K562 (cell line): ENCODE measurements at regions not wholly inside any gene's neighbourhood (a gene's known extent, or its start where the extent isn't known, plus 50 kb on each side); places are given as distances from the start of the nearest gene placed in this dataset.

ENCODE experiments used
- ATAC-seq: fragments of 200-7000 bp; cut with Tn5 transposase; 3 replicates; pipeline ENCODE4 v1.9.1; 2020; ENCODE audit warnings: moderate library complexity
- BruUV-seq: library from RNA; stranded (reverse); fragments of 400-500 nt; replicated peaks from 2 replicates; lab custom pipeline; 2021; lab: Mats Ljungman, UMichigan
- CTCF ChIA-PET: fragments of 300-600 bp; formaldehyde crosslinking; extraction: SDS; loops from one replicate; lab custom pipeline; 2021; ENCODE audit warnings: low intra/inter-chr PET ratio; lab: Yijun Ruan, JAX
- POLR2A ChIA-PET: fragments of 300-600, 350-650 bp; sonication (Branson Sonifier 250); formaldehyde crosslinking; extraction: SDS; loops from one replicate; lab custom pipeline; 2021; ENCODE audit warnings: antibody characterized with exemption, inconsistent platforms; lab: Yijun Ruan, JAX
- DNase-seq, 4 experiments: peaks; one replicate each; pipeline versions ENCODE4 v3.0.0 to v3.0.0-alpha.2; 2011 to 2018; ENCODE audit warnings: low spot score in 3 of 4, mixed read lengths in 3 of 4; ENCODE audit errors: extremely low read depth in 1 of 4
- FAIRE-seq: peaks from 2 replicates; lab custom pipeline; 2011; peaks lifted over from hg19 to GRCh38; lab: Jason Lieb, UNC
- H2AFZ ChIP-seq: 2 replicates; pipeline ENCODE4 v1.6.0; 2011; ENCODE audit warnings: low read depth, low read length, control low read depth, inconsistent platforms
- H3K27ac ChIP-seq: fragments of 200-600 bp; 3 replicates; pipeline ENCODE4 v1.8.0; 2011; ENCODE audit warnings: low read depth, mild to moderate bottlenecking, control low read depth, inconsistent platforms, low read length, moderate library complexity, mixed read lengths; ENCODE audit errors: extremely low read depth
- H3K27me3 ChIP-seq, 2 experiments: fragments of 300-600 bp in 1 of 2; 2 replicates in 1 of 2; 3 replicates in 1 of 2; pipeline versions ENCODE4 v1.6.0 to v1.8.0; 2011; ENCODE audit warnings: inconsistent platforms in 2 of 2, low read length in 2 of 2, mild to moderate bottlenecking in 1 of 2, mixed read lengths in 1 of 2, moderate library complexity in 1 of 2; ENCODE audit not compliant: control insufficient read depth in 2 of 2, insufficient read depth in 2 of 2
- H3K36me3 ChIP-seq: fragments of 300-600 bp; 3 replicates; pipeline ENCODE4 v1.8.0; 2011; ENCODE audit warnings: mild to moderate bottlenecking, low read length, inconsistent platforms; ENCODE audit not compliant: control insufficient read depth, insufficient read depth
- H3K4me1 ChIP-seq, 2 experiments: fragments of 200-600 bp in 1 of 2; replicated peaks in 1 of 2; 2 replicates in 1 of 2; 3 replicates in 1 of 2; pipeline versions ENCODE4 v1.5.1 to v1.8.0; 2011; ENCODE audit warnings: inconsistent platforms in 2 of 2, low read length in 2 of 2, mild to moderate bottlenecking in 1 of 2, mixed read lengths in 1 of 2, moderate library complexity in 1 of 2; ENCODE audit not compliant: control insufficient read depth in 2 of 2, insufficient read depth in 2 of 2
- H3K4me2 ChIP-seq: 2 replicates; pipeline ENCODE4 v1.6.1; 2011; ENCODE audit warnings: low read length, control low read depth, inconsistent platforms, mixed read lengths; ENCODE audit not compliant: insufficient read depth
- H3K4me3 ChIP-seq: fragments of 200-600 bp; sonication (generic), shearing (Covaris generic); 2 replicates; pipeline ENCODE4 v1.5.1; 2016; ENCODE audit warnings: control low read depth, inconsistent platforms
- H3K79me2 ChIP-seq: fragments of 200-600 bp; 3 replicates; pipeline ENCODE4 v1.8.0; 2011; ENCODE audit warnings: low read length, inconsistent platforms; ENCODE audit not compliant: control insufficient read depth, insufficient read depth
- H3K9ac ChIP-seq, 2 experiments: 2 replicates each; pipeline versions ENCODE4 v1.6.0 to v1.6.1; 2011; ENCODE audit warnings: low read depth in 2 of 2, low read length in 2 of 2, control low read depth in 1 of 2, inconsistent platforms in 1 of 2, mild to moderate bottlenecking in 1 of 2, mixed read lengths in 1 of 2; ENCODE audit not compliant: insufficient read depth in 1 of 2
- H3K9me1 ChIP-seq: one replicate; pipeline ENCODE4 v1.6.0; 2011; ENCODE audit warnings: inconsistent platforms, mild to moderate bottlenecking, low read length, moderate library complexity; ENCODE audit not compliant: control insufficient read depth, insufficient read depth
- H3K9me3 ChIP-seq: replicated peaks from 2 replicates; pipeline ENCODE4 v1.5.1; 2011; ENCODE audit warnings: low read depth, low read length, inconsistent platforms; ENCODE audit not compliant: control insufficient read depth, insufficient read depth
- H4K20me1 ChIP-seq: replicated peaks from 2 replicates; pipeline ENCODE4 v1.6.1; 2011; ENCODE audit warnings: low read length, inconsistent platforms, mixed read lengths; ENCODE audit not compliant: control insufficient read depth, insufficient read depth
- ARHGAP35 ChIP-seq: fragments of 450-650 bp; IDR thresholded peaks from 2 replicates; pipeline ENCODE4 v1.6.1; 2018; ENCODE audit not compliant: partially characterized antibody
- ARID1B ChIP-seq: fragments of 450-650 bp; IDR thresholded peaks from 2 replicates; pipeline ENCODE4 v1.6.1; 2016; ENCODE audit warnings: antibody characterized with exemption, mild to moderate bottlenecking, inconsistent platforms
- BMI1 ChIP-seq: fragments of 150-350 bp; IDR thresholded peaks from 2 replicates; pipeline ENCODE4 v1.6.1; 2014; ENCODE audit warnings: low read length
- DMBX1 ChIP-seq: fragments of 250-450 bp; sonication (Bioruptor Pico); IDR thresholded peaks from 2 replicates; pipeline ENCODE4 v1.8.0; 2022; ENCODE audit warnings: inconsistent platforms, mild to moderate bottlenecking, moderate library complexity, borderline replicate concordance
- E2F5 ChIP-seq: sonication (generic); formaldehyde crosslinking; IDR thresholded peaks from 2 replicates; pipeline ENCODE4 v1.8.0; 2022; ENCODE audit warnings: mild to moderate bottlenecking, missing genetic modification reagents
- MAFG ChIP-seq: fragments of 450-650 bp; conservative IDR thresholded peaks from 2 replicates; pipeline ENCODE4 v1.6.1; 2016; ENCODE audit warnings: missing genetic modification characterization, missing compliant biosample characterization
- NFE2L1 ChIP-seq: fragments of 450-650 bp; IDR thresholded peaks from 2 replicates; pipeline ENCODE4 v1.6.1; 2016; ENCODE audit warnings: missing genetic modification characterization, low read depth, mild to moderate bottlenecking, missing compliant biosample characterization, moderate library complexity, borderline replicate concordance
- NR0B1 ChIP-seq: fragments of 450-650 bp; IDR thresholded peaks from one replicate; pipeline ENCODE4 v1.6.1; 2018; ENCODE audit warnings: mild to moderate bottlenecking, moderate library complexity; ENCODE audit not compliant: partially characterized antibody
- SP1 ChIP-seq: sonication (generic); formaldehyde crosslinking; IDR thresholded peaks from 2 replicates; pipeline ENCODE4 v1.8.1; 2022; ENCODE audit warnings: mild to moderate bottlenecking, missing genetic modification reagents
- TRIM24 ChIP-seq, 2 experiments: fragments of 450-650 bp; IDR thresholded peaks; 2 replicates each; pipeline ENCODE4 v1.6.1; 2016
- XRCC3 ChIP-seq: fragments of 450-650 bp; IDR thresholded peaks from 2 replicates; pipeline ENCODE4 v1.6.1; 2017; ENCODE audit warnings: mild to moderate bottlenecking, moderate library complexity
- ZC3H11A ChIP-seq: IDR thresholded peaks from 2 replicates; pipeline ENCODE4 v1.6.1; 2012; ENCODE audit warnings: low read depth, low read length, improper control_type of control experiment
- ZNF280A ChIP-seq: fragments of 450-650 bp; IDR thresholded peaks from 2 replicates; pipeline ENCODE4 v1.6.1; 2018; ENCODE audit warnings: mild to moderate bottlenecking, low read depth; ENCODE audit not compliant: partially characterized antibody
- ZNF398 ChIP-seq: fragments of 250-450 bp; sonication (Bioruptor Pico); IDR thresholded peaks from 2 replicates; pipeline ENCODE4 v1.8.0; 2021; ENCODE audit warnings: moderate library complexity, mild to moderate bottlenecking, inconsistent platforms
- ZNF717 ChIP-seq: fragments of 250-450 bp; sonication (Bioruptor Pico); IDR thresholded peaks from 2 replicates; pipeline ENCODE4 v1.5.0; 2021
- WGBS: fragments of 100-300 bp; shearing (Covaris generic); methylation state at CpG from one replicate; pipeline ENCODE4 v1.1.6; 2016; ENCODE audit warnings: low coverage, mixed read lengths; ENCODE audit not compliant: insufficient coverage; ENCODE audit errors: missing lambda C conversion rate; 5-methylcytosine and 5-hydroxymethylcytosine counted together
- in situ Hi-C: fragments of 300-500 bp; cut with MboI; formaldehyde crosslinking; loops from 4 replicates; pipeline ENCODE4 v1.15.0; 2018; ENCODE audit warnings: inconsistent platforms, mixed read lengths
- intact Hi-C: fragments of 100-400 bp; cut with micrococcal nuclease; formaldehyde crosslinking; loops from 2 replicates; pipeline ENCODE4 v1.14.2; 2022

- H3K79me2 ChIP-seq = peaks cover 97% of the 10 kb centered on the region
- H3K4me1 ChIP-seq = peaks cover 22 to 46% of the 10 kb centered on the region in 2 experiments
- H3K4me3 ChIP-seq = peak overlapping the region; percentile 86
- no peak overlapping the region for H2AFZ ChIP-seq
- DNase-seq = peak; percentile 76 to 96 (median 84)
- H3K9ac ChIP-seq = peak overlapping the region; percentile 96 to 98
- no peaks in the 10 kb centered on the region for H3K27me3 ChIP-seq
- H4K20me1 ChIP-seq = no peaks in the 10 kb centered on the region
- WGBS = 2% methylated on average over 14 of the region's 14 CpGs
- intact Hi-C loops = loop anchor here (2.0 kb wide), 2 partner anchors 64 to 72 kb away; no protein-coding TSS in a partner anchor
- H3K9me3 ChIP-seq = peaks cover 12% of the 10 kb centered on the region
- in situ Hi-C loops = loop anchor here (5.0 kb wide), 1 partner anchor 64 kb away; no protein-coding TSS in a partner anchor
- ChIA-PET CTCF (no interaction called here), POLR2A (interaction anchor here (0.7 to 7.2 kb wide), 26 partner anchors 9 to 126 kb away, joined by 3 to 81 read pairs (median 5); no protein-coding TSS in a partner anchor)
- H3K36me3 ChIP-seq = peaks cover 48% of the 10 kb centered on the region
- ATAC-seq = peak; percentile 57
- BruUV-seq = no TSS peak
- peak overlapping the region; percentile 98 for H3K4me2 ChIP-seq
- FAIRE-seq = peak; percentile 94
- peak overlapping the region; percentile 99 for H3K27ac ChIP-seq
- no peaks in the 10 kb centered on the region for H3K9me1 ChIP-seq
- TF ChIP-seq BMI1 = no peak
- no peak for TF ChIP-seq ARHGAP35
- TF ChIP-seq ZNF398 = no peak
- peak; percentile 81 for TF ChIP-seq DMBX1 (CRISPR knock-in tag)
- peak; percentile 99 for TF ChIP-seq ARID1B
- TF ChIP-seq NR0B1 = no peak
- no peak for TF ChIP-seq NFE2L1
- TF ChIP-seq E2F5 (CRISPR knock-in tag) = peak; percentile 84; the same call in 1 of the 2 replicates
- TF ChIP-seq SP1 (CRISPR knock-in tag) = peak; percentile 77
- TF ChIP-seq ZNF717 (CRISPR knock-in tag) = no peak
- TF ChIP-seq XRCC3 = no peak
- TF ChIP-seq ZC3H11A = no peak
- peak; percentile 95 to 97 for TF ChIP-seq TRIM24 (IDR thresholded peaks at IDR 0.05)
- no peak for TF ChIP-seq ZNF280A
- TF ChIP-seq MAFG = no peak; the same call in 1 of the 2 replicates
These were observed 606.5 kb downstream of the UQCRFS1 start for GRCh38 chr19:28606269-28607032.
